ENCODE measurements at regions not wholly inside any gene's neighbourhood (a gene's known extent, or its start where the extent isn't known, plus 50 kb on each side); places are given as distances from the start of the nearest gene placed in this dataset.
"Not testable (repeated sequence)": the region's sequence is repeated elsewhere in the genome, so short reads cannot be mapped to it uniquely, and the experiment has no call there.

GRCh38 chr16:75811020-75811634 lies 84.8 kb upstream of the CPHXL start:
- DNase-seq (ENCODE audit: low read depth): no peak
- no peak for TF ChIP-seq CTCF (conservative IDR thresholded peaks at IDR 0.05; ENCODE audit: low read length)
- H3K4me3 ChIP-seq (ENCODE audit: low read length): no peak overlapping the region

- DNase-seq (ENCODE audit: low read depth): no peak
- no peak for TF ChIP-seq CTCF (conservative IDR thresholded peaks at IDR 0.05; ENCODE audit: low read length)
- no peak overlapping the region for H3K4me3 ChIP-seq (ENCODE audit: low read length)
Measured at GRCh38 chr16:75818491-75818890, 92.2 kb upstream of the CPHXL start.

- DNase-seq (ENCODE audit: low read depth): no peak
- no peak for TF ChIP-seq CTCF (conservative IDR thresholded peaks at IDR 0.05; ENCODE audit: low read length)
- H3K4me3 ChIP-seq (ENCODE audit: low read length): no peak overlapping the region
Measured at GRCh38 chr16:75820672-75821071, 94.4 kb upstream of the CPHXL start.

GRCh38 chr16:75821117-75821516 lies 94.8 kb upstream of the CPHXL start:
- no peak for TF ChIP-seq CTCF (conservative IDR thresholded peaks at IDR 0.05; ENCODE audit: low read length)
- no peak for DNase-seq (ENCODE audit: low read depth)
- no peak overlapping the region for H3K4me3 ChIP-seq (ENCODE audit: low read length)

GRCh38 chr16:75825750-75826149 lies 99.5 kb upstream of the CPHXL start:
- H3K4me3 ChIP-seq (ENCODE audit: low read length); DNase-seq (ENCODE audit: low read depth): not testable (repeated sequence)

- not testable (repeated sequence) for H3K4me3 ChIP-seq (ENCODE audit: low read length); DNase-seq (ENCODE audit: low read depth)
Measured at GRCh38 chr16:75827372-75828038, 101.2 kb upstream of the CPHXL start.

GRCh38 chr16:75833385-75833784 lies 107.1 kb upstream of the CPHXL start:
- not testable (repeated sequence) for H3K4me3 ChIP-seq (ENCODE audit: low read length); DNase-seq (ENCODE audit: low read depth)

GRCh38 chr16:75836347-75837010 lies 110.2 kb upstream of the CPHXL start:
- no peak overlapping the region for H3K4me3 ChIP-seq (ENCODE audit: low read length)
- TF ChIP-seq CTCF (conservative IDR thresholded peaks at IDR 0.05; ENCODE audit: low read length): no peak
- no peak for DNase-seq (ENCODE audit: low read depth)

Data from AG10803 (cell line).